HG03039 (cell line): ENCODE measurements at regions not wholly inside any gene's neighbourhood (a gene's known extent, or its start where the extent isn't known, plus 50 kb on each side); places are given as distances from the start of the nearest gene placed in this dataset.
"Not testable (repeated sequence)": the region's sequence is repeated elsewhere in the genome, so short reads cannot be mapped to it uniquely, and the experiment has no call there.

ENCODE experiments used
- ATAC-seq: cut with Tn5 transposase; IDR thresholded peaks from one replicate; pipeline ENCODE4 v1.9.1; 2021; ENCODE audit warnings: mild to moderate bottlenecking, moderate library complexity; ENCODE audit not compliant: unreplicated experiment

DNA sequence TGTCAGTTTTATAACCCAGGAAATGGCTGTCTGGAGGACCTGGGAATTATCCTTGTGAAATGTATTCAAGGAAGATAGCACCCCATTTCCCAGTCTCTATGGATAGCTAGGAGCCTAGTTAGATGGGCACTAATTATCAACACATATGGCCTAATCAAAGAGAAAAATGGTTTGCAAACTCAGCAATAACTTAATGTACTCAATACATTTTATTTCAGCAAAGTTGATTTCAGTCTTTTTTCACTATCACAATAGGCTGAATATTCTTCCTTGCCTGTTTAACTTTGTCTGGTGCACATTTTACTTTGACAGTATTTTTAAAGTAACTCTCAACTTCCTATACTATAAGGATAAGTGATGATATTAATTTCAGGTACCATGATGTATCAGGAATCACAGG, 756.3 kb downstream of the CCDC85A start:
- no peak for ATAC-seq

DNA sequence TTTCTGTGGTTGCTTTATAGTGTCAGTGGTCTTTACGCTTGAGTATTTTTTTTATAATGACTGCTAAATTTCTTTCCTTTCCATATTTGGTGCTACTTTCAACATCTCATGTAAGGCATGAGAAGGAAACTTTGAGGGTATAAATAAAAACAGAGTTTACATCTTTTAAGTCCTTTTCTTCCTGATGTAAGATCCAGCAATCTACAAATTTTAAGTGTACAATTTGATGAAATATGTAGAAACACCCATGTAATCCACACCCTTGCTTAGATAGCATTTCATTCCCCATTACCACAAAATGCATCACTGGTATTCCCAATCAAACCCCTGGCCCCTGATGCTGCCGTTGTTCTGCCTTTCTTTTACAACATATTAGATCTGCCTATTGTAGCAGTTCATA, 769.1 kb downstream of the CCDC85A start:
- ATAC-seq = no peak

DNA sequence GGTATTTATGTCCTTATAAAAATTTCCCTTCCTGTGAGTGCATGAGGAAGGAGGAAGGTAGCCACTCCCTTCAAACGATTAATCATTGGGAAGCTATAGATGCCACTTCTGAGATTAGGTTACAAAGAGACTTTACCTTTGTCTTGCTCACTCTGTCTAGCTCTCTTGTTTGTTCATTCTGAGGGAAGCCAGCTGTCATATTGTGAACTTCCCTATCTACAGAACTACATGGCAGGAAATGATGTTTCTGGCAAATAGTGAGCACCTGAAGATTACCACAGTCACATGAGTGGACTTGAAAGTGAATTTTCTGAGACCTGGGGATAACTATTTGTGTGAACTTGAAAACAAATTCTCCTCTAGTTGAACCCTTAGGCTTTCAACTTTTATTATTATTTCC, 776.8 kb downstream of the CCDC85A start:
- no peak for ATAC-seq

DNA sequence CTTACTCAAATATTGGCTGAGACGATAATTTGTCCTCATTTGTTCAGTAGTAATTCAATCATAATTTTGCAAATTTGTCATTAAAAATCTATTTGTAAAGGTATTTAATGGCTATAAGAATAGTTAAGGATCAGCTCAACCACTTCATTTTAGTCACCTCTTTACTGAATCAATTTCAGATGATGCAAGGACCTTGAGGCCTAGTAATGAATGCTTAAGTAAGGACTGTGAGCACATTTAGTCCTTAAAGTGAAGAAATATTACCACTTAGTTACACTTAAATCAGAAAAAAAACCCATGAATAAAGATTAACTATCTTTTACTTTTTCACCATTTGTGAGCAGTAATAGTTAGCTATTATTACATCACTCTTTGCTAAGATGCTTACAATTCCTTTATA, 778.9 kb downstream of the CCDC85A start:
- no peak for ATAC-seq

DNA sequence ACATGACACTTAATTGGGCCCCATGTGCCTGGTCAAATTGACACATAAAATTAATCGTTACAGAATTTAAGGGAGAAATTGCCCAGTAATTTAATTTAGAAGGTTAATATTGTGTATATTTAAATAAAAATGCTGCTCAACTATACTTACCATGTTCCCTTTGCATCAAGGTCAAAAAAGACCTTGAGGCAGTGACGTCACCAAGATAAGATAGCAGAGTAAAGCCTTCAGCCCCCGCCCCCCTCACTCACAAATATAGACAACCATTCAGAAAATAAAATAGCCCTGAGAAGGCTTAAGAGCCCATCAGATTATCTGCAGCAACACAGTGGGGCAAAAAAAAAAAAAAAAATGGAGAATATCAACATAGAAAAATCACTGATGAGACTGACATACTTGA, 785.7 kb downstream of the CCDC85A start:
- no peak for ATAC-seq

- no peak for ATAC-seq
These were observed 787.7 kb downstream of the CCDC85A start for GRCh38 chr2:56971383-56971974.

DNA sequence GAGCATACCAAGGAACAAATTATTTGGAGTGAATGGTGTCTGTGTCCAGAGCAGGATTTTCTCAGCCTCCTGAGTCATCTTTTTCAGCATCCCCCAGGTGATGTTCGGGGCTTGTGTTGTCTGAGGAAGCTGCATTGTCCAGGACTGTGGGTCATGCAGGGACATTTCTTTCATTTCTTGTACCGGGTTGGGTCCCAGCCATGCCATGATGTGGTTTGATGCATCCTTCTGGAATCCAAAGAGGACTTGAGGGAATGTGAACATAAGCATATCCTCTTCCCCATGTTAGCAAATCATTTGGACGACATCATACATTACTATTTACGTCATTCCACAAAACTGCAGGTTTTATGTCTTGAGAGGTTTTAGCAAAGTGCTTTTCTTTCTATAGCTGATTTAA, 797.8 kb downstream of the CCDC85A start:
- no peak for ATAC-seq

GRCh38 chr2:56985609-56986008, 801.8 kb downstream of the CCDC85A start:
- no peak for ATAC-seq

GRCh38 chr2:57022496-57022895, 838.7 kb downstream of the CCDC85A start:
- ATAC-seq = no peak

GRCh38 chr2:57044931-57045635, 861.3 kb downstream of the CCDC85A start:
- no peak for ATAC-seq

DNA sequence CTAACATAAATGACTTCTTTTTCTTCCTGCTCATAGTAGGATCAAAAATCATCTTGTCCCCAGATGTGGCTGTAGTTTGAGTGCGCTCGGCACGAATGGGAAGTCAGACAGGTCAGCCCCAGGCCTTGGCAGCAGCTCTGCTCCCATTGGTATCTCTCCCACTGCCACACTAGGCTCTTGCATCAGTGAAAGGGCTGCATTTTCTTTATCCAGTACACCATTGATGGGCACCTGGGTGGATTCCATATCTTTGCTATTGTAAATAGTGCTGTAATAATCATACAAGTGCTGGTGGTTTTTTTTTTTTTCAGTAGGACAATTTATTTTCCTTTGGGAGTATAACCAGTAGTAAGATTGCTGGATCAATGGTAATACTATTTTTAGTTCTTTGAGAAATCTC, 865.5 kb downstream of the CCDC85A start:
- ATAC-seq = no peak

- ATAC-seq = no peak
These were observed 866.2 kb downstream of the CCDC85A start for GRCh38 chr2:57050007-57050406.

GRCh38 chr2:57066301-57066700, 882.5 kb downstream of the CCDC85A start:
- not testable (repeated sequence) for ATAC-seq

- ATAC-seq = no peak
These were observed 891.4 kb downstream of the CCDC85A start for GRCh38 chr2:57075226-57075625.

DNA sequence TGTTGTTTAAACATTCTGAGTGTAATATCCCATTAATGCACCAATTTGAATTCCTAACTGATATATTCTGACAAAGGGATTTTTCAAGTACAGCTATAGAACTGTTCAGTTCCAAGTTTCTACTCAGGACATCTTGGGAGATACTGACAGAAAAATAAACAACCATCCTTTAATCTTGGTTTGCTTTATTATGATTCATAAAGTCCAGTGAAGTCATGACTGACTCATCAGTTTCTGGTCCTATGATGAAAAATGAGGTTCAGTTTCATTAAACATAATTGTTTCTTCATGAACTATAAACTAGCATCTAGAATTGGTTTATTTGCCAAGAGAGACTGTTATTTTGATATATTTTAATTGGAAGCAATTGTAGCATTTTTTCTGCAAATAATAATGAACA, 896.2 kb downstream of the CCDC85A start:
- ATAC-seq = no peak

GRCh38 chr2:57084697-57085281, 901.0 kb downstream of the CCDC85A start:
- ATAC-seq = no peak

DNA sequence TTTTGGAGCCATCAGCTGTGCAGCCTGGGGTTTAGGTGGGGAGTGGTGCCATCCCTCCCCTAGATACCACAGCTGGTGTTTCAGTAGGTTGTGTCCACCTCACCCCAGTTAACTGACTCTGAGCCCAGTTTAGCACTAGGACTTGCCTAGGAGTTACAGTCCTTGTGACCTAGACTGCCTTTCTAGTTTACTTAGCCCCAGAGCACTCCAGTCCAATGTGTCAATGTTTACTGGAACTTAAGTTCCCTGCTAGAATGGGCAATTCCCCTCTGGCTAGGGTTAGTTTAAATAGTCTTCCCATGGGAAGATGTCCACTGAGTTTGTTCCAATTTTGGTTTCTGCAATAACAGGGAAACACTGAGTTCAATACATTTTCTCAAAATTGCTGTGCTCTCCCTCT, 909.2 kb downstream of the CCDC85A start:
- no peak for ATAC-seq

- no peak for ATAC-seq
These were observed 914.1 kb downstream of the CCDC85A start for GRCh38 chr2:57097855-57098254.

DNA sequence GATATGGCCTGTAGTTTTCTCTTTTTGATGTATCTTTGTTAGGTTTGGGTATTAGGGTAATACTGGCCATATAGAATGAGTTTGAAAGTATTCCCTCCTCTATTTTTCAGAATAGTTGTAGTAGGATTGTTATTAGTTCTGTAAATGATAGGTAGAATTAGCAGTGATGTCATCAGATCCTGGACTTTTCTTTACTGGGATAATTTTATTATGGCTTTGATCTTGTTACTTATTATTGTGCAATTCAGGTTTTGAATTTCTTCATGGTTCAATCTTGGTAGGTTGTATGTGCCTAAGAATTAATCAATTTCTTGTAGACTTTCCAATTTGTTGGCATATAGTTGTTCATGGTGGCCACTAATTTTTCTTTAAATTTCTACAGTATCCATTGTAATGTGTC, 916.6 kb downstream of the CCDC85A start:
- ATAC-seq = no peak

DNA sequence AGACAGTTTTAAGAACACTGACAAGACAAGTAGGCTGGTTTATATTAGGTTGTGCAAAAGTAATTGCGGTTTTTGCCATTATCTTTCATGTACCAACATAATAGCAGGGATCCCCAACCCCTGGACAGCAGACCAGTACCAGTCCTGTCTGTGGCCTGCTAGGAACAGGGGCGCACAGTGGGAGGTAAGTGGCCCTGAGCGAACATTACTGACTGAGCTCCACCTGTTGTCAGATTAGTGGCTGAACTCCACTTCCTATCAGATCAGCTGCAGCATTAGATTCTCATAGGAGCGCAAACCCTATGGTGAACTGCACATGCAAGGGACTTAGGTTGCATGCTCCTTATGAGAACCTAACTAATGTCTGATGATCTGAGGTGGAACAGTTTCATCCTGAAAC, 921.9 kb downstream of the CCDC85A start:
- ATAC-seq = no peak

DNA sequence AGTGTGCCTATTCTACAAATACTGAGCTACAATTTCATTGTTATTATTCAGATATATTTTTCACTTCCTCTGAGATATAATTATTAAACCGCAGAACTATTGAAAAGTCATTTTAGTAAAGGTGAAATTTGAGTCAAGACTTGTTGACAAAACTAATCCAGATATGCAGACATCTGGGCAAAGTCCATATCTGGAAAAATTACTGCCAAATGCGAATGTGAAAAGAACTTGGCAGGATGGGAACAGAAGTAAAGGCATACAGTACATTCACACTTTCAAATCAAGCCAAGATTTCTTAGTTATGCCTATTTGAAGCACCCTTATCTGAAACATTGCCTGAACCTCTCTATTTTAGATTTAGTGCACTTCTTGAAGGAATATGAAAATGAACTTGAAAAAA, 923.6 kb downstream of the CCDC85A start:
- no peak for ATAC-seq

- ATAC-seq = no peak
These were observed 927.7 kb downstream of the CCDC85A start for GRCh38 chr2:57111531-57111930.

DNA sequence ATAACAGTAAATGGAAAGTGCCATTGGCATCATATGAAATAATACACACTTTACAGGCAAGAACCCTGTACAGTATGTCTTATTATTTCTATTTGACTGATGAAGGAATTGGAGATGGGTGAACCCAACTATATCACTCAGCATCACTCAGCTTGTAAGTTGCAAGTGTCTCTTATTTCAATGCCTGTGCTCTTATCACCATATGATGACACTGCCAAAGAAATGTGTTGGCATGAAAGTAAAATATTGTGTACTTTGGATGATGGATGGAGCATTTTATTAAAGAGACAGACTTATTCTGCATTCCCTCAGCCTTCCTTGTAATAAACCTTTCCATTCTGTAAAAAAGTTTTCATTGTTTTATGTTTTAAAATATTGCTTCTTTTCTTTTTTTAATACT, 927.5 kb upstream of the VRK2 start:
- ATAC-seq = no peak
